Neural crest cell (in vitro differentiated cells): ENCODE measurements at regions not wholly inside any gene's neighbourhood (a gene's known extent, or its start where the extent isn't known, plus 50 kb on each side); places are given as distances from the start of the nearest gene placed in this dataset.

Experiments
- DNase-seq: peaks from one replicate; pipeline ENCODE4 v3.0.0; 2021; ENCODE audit warnings: low read depth, mixed read lengths, low spot score
- H3K27ac Mint-ChIP-seq: one replicate; pipeline ENCODE4 v1.8.0; 2021; ENCODE audit warnings: mild to moderate bottlenecking, mixed read lengths; ENCODE audit not compliant: unreplicated experiment
- H3K27me3 Mint-ChIP-seq: 2 replicates; pipeline ENCODE4 v1.8.0; 2021; ENCODE audit warnings: low read depth, mild to moderate bottlenecking, mixed read lengths
- H3K36me3 Mint-ChIP-seq: 2 replicates; pipeline ENCODE4 v1.8.0; 2021; ENCODE audit warnings: low read depth, mild to moderate bottlenecking, mixed read lengths
- H3K4me1 Mint-ChIP-seq: 2 replicates; pipeline ENCODE4 v1.8.0; 2021; ENCODE audit warnings: mixed read lengths
- H3K4me3 Mint-ChIP-seq: one replicate; pipeline ENCODE4 v1.8.0; 2021; ENCODE audit warnings: mild to moderate bottlenecking, mixed read lengths
- H3K9me3 Mint-ChIP-seq: 2 replicates; pipeline ENCODE4 v1.8.0; 2021; ENCODE audit warnings: mixed read lengths
- CTCF ChIP-seq: fragments of 200-600 bp; sonication (generic); conservative IDR thresholded peaks from 2 replicates; pipeline ENCODE4 v1.5.0; 2021; ENCODE audit warnings: antibody characterized with exemption, mild to moderate bottlenecking

- DNase-seq = no peak
- H3K9me3 Mint-ChIP-seq = no peaks in the 10 kb centered on the region
- H3K4me3 Mint-ChIP-seq = no peak overlapping the region
- H3K4me1 Mint-ChIP-seq = no peaks in the 10 kb centered on the region
- no peak for TF ChIP-seq CTCF
- no peaks in the 10 kb centered on the region for H3K36me3 Mint-ChIP-seq
- no peaks in the 10 kb centered on the region for H3K27me3 Mint-ChIP-seq
- no peak overlapping the region for H3K27ac Mint-ChIP-seq
These were observed 252.8 kb downstream of the PIK3R1 start for GRCh38 chr5:68468322-68468721.

- H3K4me3 Mint-ChIP-seq = no peak overlapping the region
- no peaks in the 10 kb centered on the region for H3K27me3 Mint-ChIP-seq
- peaks cover 16% of the 10 kb centered on the region for H3K4me1 Mint-ChIP-seq
- TF ChIP-seq CTCF = no peak
- no peaks in the 10 kb centered on the region for H3K36me3 Mint-ChIP-seq
- no peak for DNase-seq
- H3K9me3 Mint-ChIP-seq = no peaks in the 10 kb centered on the region
- no peak overlapping the region for H3K27ac Mint-ChIP-seq
These were observed 260.0 kb downstream of the PIK3R1 start for GRCh38 chr5:68475476-68475983.

GRCh38 chr5:68476854-68477253, 261.3 kb downstream of the PIK3R1 start:
- H3K9me3 Mint-ChIP-seq = no peaks in the 10 kb centered on the region
- DNase-seq = no peak
- H3K36me3 Mint-ChIP-seq = no peaks in the 10 kb centered on the region
- H3K27ac Mint-ChIP-seq = peak overlapping the region; percentile 58
- H3K27me3 Mint-ChIP-seq = no peaks in the 10 kb centered on the region
- H3K4me1 Mint-ChIP-seq = peaks cover 16% of the 10 kb centered on the region
- H3K4me3 Mint-ChIP-seq = no peak overlapping the region
- peak; percentile 25 for TF ChIP-seq CTCF

GRCh38 chr5:68478301-68479095, 262.9 kb downstream of the PIK3R1 start:
- no peaks in the 10 kb centered on the region for H3K36me3 Mint-ChIP-seq
- no peak overlapping the region for H3K4me3 Mint-ChIP-seq
- H3K9me3 Mint-ChIP-seq = no peaks in the 10 kb centered on the region
- H3K4me1 Mint-ChIP-seq = peaks cover 16% of the 10 kb centered on the region
- H3K27ac Mint-ChIP-seq = no peak overlapping the region
- no peak for TF ChIP-seq CTCF
- no peak for DNase-seq
- H3K27me3 Mint-ChIP-seq = no peaks in the 10 kb centered on the region

GRCh38 chr5:68479524-68479923, 264.0 kb downstream of the PIK3R1 start:
- Mint-ChIP-seq H3K9me3 (no peaks in the 10 kb centered on the region), H3K4me3 (no peak overlapping the region), H3K4me1 (peaks cover 16% of the 10 kb centered on the region), H3K27me3 (no peaks in the 10 kb centered on the region), H3K27ac (no peak overlapping the region), H3K36me3 (no peaks in the 10 kb centered on the region)
- DNase-seq = no peak
- TF ChIP-seq CTCF = no peak
